Limb (tissue), 2 donors: ENCODE measurements at regions not wholly inside any gene's neighbourhood (a gene's known extent, or its start where the extent isn't known, plus 50 kb on each side); places are given as distances from the start of the nearest gene placed in this dataset.

Experiments
- DNase-seq, 2 donors: peaks; one replicate each; pipeline ENCODE4 v3.0.0-alpha.2; 2016; ENCODE audit errors: extremely low spot score in 2 of 2

DNA sequence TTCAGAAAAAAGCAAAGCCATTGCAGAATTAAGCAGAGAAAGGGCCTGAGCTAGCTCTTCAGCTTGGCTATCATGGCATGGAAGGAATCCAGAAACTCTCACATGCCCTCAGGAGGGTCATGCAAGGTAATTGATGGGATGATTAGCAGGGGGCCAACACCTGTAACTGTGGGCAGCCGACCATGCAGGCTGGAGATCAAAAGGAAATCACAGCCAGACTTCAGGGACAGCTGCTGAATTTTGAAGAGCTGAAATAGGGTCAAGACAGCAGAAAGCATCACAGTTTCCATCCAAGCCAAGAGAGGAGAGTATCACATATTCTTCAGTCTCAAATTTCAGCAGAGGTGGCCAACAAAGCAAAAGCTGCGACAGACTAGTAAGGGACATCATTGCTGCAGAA is 239.6 kb upstream of the STEAP1 start:
- DNase-seq, result no peak

DNA sequence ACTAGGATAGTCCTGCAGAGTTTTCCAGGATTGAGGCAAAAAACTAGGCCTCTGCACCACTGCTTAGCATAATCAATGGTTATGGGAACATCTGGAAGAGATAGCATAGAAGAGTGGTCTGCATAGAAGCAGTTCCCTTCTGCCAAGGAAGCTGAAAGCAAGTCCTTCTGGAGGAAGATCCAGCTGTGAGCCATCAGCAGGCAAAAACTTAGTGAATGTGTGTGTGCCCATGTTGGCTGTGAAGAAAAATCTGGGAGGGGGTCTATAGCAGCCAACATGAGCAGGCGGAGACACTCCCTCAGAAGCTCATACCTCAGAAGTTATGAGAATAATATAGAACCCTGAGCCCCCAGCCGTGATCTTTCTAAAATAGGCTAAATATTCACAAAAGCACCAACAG is 228.1 kb upstream of the STEAP1 start:
- DNase-seq, result no peak

DNA sequence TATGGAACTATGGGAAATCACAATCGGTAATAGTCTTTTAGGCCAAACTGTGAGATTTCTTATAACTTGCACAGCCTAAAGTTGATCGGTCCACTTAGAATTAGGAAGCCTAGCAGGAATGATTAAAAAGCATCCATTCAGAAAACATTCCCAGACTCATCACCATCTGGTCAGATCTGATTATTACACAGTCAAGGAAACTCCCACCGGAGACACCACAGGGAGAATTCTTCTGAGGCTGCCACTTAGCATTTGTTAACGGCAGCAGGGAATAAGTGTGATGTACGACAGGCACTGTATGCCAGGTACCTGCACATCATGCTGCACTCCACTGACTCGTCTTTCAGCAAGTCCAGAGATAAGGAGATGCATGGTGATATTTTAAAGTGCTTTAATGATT is 227.6 kb upstream of the STEAP1 start:
- no peak for DNase-seq

DNA sequence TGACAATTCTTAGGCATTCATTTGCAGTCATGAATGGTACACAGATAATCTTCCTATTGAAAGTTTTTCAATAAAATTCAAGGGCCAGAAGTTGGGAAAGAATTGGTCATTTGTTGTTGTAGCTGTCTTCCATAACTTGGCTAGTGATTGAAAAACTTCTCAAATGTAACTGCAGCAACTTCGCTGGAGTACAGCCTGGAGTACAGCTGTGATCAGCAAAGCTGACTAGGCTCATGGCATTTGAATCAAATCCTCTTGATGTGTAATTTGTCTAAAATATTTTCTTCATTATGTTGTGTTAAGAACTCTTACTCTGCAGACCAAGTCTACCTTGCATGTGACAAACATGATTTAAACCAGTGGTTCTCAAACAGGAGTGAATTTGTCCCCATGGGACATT is 226.5 kb upstream of the STEAP1 start:
- no peak for DNase-seq

DNA sequence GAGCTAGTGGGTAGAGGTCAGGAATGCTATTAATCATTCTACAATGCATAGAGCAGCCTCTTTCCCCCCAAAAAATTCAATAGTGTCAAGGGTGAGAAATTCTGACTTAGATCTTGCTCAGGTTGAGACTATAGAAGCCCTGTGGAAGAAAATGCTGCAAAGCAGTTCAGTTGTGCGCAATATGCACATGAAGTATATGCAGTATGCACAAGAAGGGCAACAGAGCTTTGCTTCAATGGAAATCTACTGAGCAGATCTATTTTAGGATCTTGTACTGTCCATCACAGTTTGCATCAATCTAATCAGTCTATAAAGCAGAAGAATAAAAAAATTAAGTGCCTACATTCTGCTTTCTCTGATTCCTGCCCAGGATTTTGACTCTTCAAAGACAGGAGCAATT is 225.8 kb upstream of the STEAP1 start:
- no peak for DNase-seq

DNA sequence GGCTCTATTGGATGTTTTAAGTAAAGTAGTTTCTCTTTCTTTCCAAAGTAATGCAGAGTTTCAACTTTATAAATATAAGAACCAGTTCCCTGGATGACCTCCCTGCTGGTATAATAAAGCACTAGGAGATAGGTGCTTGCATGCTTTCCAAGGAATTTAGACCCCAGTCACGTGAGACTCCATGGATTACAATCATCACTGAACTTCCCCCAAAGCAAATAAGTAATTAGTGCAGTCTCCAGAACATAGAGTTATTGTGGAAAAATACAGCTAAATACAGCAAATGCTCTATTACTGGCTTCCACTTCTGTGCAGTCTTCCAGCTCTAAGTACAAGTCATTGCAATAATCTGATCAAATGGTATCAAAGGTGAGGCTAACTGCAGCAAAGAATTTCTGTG is 220.2 kb upstream of the STEAP1 start:
- DNase-seq, result no peak

DNA sequence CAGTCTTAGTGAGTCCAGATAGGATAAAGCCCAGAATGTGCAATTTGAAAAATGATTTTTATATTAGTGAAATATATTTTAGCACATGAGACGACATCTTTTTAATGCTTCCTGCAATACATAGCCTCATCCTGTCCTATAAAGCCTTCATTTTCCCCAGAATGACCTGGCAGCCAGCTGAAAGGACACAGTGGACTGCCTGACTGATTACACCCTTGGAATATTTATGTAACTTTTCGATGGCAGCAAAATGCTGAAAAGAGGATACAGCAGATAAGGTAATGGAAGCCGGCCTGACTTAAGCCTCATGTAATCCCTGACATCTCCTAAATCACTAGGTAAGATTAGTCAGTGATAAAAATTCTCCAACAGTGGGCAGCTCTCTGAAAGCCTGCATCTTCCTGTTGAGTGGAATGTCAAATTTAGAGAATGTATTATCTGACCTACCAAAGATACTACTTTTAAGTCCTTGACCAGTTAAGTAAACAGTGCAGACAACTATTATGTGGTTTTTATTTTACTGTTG is 210.7 kb upstream of the STEAP1 start:
- DNase-seq, result no peak

DNA sequence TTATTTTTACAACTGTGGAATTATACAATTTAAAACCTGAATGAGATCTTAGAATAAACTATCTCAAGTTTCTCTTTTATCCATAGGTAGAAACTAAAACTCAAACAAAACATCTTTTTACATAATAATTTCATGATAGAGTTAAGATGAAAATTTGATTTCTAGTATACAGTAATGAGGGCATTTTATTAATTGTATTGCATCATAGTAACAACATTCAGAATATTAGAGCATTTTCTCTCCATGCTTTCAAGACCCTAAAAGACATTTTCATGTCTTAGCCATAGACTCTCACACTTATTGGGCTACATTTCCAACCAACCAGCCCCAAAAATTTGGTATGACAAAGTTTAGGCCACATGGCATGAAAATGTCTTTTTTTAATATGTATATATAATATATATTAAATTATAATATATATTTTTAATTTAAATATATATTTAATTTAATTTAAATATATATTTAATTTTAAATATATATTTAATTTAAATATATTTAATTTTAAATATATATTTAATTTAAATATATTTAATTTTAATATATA is 195.7 kb upstream of the STEAP1 start:
- no peak for DNase-seq

DNA sequence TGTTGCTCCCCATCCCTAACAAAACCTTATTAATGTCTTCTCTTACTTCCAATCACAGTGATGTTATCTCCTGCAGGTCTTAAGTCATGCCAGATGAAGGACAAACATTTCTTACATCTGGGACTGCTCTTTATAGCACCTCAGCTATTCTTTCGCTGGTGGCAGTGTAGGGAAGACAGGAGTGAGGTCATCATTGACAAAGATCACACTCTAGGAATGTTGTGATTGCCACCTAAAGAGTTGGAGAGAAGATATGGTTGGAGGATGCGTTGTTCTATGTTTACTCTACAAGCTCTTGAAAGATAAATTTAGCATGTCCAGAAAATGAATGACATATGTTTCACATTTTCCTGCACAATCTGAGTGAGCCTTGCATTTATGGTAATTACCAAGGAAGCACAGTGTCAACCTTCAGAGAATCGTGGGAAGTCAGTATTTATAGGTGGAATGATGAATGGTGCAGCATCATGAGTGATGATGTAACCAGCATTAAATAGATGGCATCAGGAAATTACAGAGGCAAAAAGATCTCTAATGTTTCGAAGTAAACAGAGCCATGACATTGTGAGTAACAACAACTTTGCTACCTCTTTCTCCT is 188.1 kb upstream of the STEAP1 start:
- no peak for DNase-seq

DNA sequence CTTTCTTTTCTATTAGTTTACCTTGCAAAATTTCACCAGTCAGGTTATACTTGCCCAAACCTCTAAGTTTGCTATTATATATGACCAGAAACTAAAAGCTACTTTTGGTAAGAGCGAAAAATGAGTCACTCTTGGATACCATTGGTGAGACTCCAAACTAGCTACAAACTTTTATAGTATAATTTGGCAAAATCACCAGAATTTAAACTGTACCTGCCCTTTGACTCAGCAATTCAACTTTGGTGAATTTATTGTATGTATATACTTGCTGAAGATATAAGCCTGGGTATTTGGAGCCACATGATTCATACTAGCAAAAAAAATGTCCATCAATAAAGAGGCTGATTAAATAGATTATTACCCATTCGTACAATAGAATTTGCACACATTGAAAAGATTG is 178.7 kb upstream of the STEAP1 start:
- DNase-seq, result no peak

DNA sequence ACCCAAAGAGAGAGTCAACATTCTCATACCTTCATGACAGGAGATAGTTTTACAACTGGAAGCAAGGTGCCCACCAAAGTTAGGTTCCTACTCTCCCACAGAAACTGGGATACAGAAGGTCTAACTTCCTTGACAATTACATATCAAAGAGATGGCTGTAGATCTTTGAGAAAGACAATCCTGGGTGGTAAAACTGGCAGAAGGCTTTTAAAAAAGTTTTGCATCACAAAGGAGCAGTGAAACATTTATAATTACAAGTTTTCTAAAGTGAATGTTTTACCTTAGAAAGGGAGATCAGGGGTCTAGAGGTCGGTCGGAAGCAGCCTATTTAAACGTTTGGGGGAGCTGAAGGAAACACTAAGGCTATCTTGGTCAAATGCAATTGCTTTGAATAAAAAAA is 166.6 kb upstream of the STEAP1 start:
- DNase-seq, result no peak

DNA sequence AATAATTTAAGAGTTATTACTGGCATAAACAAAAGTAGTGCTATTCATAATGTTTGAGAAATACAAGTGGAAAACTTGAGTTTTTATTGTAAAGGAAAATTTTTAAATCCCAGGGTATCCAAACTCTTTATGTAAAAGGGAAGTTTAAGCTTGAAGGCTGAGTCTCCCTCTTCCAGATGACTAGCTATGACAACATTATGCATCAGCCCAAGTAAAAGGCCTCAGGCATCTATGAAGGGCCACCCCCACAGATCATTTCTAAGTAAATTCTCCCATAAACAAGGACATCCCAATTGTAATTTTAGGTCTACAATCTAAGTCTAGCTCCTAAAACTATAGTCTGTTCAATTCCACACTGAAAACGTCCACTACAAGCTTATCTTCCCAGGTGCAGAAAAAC is 166.2 kb upstream of the STEAP1 start:
- DNase-seq, result no peak

DNA sequence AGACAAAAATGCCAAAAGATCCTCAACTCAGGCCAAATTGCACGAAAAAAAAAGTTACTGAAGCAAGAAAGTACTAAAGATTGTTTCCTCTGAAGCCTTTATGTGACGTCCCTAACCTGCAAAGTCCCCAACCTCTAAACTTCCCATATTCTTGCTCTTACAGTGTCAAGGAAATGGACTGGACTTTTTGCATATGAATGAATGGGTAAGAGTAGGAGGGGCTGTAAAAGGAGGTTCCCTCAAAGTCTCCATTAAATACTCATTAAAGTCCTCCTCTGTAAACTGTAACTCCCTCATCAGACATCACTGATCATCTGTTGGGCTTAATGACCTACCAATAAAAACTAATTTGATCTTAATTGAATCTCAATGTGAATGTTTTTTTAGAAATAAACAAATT is 164.8 kb upstream of the STEAP1 start:
- DNase-seq, result no peak

DNA sequence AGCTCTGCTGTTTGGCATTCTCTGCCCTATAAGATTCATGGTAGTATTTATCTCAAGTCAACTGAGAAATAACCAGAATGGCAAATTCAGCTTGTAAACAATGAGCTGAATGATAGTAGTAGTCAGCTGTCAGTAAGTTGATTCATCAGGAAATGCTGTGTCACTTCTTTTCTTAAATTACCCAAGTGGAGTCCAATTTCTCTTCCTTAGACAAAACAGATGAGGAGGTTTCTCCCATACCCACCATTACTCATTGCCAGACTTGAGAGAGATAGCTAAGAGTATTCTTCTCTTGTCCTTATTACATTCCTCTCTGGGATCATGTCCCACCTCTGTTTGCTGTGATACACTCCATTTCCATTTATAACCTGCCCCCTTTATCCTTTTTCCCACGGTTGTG is 159.8 kb upstream of the STEAP1 start:
- no peak for DNase-seq

DNA sequence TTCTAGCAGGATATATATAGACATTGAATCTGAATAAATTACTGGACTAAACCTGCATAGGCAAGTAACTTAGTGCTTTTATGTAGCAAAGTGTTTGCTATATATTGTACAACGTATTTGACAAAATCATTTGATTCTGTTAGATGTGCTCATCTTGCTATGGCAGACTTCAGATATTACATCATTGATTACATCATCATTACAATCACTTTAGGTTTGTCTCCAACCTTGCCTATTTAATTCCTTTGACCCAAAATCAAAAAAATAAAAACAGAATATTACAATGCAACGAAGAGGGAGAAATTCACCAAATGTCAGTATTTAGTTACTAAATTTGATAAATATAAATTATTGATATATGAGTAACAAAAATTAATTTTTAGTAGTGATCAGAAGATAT is 155.7 kb upstream of the STEAP1 start:
- DNase-seq, result no peak

DNA sequence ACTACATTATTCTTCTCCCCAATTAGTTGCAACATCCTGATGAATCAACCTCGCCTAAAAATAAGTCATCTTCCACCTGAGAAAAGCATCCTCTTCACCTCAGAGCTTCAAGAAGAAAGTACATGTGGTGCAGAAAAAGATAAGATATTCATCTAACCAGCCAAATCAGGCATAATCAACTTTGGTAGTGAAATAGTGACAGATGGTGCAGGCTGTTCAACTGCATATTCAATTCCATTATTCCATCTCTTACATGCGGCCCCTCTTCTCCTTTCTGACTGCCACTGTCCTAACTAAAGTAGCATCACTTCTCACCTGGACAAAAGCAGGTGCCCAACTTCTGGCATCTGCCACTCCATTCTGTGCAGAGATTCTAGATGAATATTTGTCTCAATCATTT is 148.4 kb upstream of the STEAP1 start:
- DNase-seq, result no peak

DNA sequence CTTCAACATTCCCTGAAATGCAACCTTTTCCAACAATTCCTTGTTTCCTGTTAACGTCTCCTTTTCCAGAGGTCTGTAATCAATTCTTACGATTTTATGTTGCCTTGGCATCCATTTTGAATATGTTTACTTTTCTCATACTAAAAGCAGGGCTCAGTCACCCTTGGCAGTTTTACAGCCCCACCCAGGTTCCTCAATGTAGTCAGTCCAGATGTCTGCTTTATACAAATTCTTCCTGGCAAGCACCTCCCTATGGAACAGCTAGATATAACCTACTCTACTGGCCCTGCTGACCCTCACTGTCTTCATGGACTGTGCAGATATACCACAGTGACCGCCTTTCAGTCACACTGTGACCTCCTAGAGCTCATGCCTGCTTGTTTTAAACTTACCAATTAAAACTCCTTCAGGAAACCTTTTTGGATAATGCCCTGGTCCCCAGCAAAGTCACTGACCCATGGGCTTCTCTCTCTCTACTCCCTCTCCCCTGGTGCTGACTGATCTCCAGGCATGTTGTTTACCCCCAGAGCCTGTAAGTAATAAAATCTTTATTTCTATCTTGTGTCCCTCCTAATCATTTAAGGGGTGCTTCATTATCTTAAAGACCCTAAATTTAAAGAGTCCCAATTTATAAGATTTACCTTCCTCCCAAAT is 147.1 kb upstream of the STEAP1 start:
- no peak for DNase-seq

DNA sequence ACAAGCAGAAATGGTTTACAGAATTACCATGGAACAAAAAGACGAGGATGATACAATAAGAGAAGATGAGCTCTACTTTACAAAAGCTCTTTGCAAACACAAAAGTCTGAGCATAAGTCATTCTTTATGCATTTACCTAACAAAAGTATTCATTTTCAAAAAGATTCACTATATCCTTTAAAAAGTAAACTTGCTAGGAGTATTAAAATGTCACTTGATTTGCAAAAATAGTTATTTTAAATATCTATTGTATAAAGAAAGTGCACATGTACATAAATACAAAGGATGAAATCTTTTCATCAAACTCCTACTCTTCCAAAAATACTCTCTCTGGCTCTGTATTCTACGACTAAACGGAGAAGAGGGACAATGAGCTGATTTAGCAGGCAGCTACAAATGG is 146.4 kb upstream of the STEAP1 start:
- no peak for DNase-seq

DNA sequence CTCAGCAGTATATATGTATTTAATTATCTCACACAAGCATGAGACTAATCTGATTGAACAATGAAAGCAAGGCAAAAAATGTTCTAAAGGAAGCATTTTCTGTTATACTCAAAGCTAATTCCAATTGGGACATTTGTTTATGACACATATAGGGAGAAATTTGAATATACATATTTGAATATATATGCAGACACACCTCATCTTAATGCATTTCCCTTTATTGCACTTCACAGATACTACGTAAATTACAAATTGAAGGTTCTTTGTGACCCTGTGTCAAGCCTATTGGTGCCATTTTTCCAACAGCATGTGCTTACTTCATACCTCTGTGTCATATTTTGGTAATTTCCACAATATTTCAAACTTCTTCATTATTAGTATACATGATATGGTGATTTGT is 132.1 kb upstream of the STEAP1 start:
- DNase-seq, result no peak

DNA sequence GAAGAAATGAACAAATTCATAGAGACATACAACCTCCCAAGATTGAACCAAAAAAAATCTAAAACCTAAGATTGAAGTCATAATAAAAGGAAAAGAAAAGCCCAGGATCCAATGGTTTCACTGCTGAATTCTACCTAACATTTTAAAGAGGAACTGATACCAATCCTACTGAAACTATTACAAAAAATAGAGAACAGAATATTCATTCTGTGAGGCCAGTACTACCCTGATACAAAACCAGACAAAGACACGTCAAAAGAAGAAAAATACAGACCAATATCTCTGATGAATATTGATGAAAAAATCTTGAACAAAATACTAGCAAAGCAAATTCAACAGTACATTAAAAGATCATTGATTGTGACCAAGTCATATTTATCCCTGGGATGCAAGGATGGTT is 128.5 kb upstream of the STEAP1 start:
- no peak for DNase-seq

DNA sequence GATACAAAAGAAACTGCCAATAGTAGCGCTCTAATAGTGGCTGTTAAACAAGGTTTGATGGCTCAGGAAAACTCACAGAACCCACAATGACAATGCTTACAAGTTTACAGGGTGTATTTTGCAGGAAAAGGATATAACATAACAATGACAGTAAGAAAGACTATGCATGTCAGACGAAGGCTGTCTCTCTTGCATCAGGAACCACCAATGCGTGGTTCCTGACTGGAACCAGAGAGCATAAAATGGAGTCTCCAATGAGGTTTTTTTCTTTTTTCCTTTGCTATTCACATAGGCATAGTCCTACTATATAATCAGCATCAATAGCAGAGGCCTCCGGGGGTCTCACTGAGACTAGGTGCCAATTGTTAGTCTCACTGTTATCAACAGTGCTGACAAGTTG is 120.4 kb upstream of the STEAP1 start:
- DNase-seq, result no peak

DNA sequence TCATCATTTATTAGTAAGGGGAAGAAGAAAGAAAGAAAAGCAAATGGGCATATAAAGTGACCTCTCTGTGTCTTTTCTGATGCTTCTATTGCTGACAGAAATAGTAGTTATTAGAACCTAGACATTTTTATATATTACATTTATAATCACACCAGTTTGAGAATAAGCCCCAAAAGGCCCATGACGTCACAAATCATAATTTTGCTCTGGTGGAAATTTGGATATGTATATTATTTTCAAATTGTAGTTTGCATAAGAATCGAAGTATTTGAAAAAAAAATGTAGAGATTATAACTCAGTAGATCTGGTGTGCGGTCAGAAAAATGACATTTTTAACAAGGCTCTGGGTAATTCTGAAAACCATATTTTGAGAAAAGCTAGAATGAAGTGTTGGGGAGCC is 101.2 kb upstream of the STEAP1 start:
- no peak for DNase-seq

DNA sequence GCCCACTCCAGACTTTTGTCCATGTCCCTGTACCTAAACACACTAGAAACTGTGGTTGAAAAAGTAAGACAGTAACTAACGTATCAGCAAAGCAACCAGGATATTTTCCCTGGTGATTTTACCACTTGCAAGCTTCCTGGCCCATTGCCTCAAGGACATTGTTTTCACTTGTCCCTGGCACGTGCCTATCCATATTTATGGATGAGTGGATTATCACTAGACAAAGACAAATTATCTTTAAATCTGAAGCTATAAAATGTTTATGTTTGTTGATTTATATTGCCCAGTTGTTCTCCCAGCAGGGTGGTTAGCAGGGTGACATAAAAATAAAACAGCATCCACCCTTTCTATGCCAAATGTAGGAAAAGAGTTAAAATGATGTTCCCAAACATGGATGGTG is 93.2 kb upstream of the STEAP1 start:
- DNase-seq, result no peak
